ENCODE measurements at regions not wholly inside any gene's neighbourhood (a gene's known extent, or its start where the extent isn't known, plus 50 kb on each side); places are given as distances from the start of the nearest gene placed in this dataset.

GRCh38 chr11:11011617-11012016, 153.8 kb upstream of the ZBED5 start:
- TF ChIP-seq ZFX (IDR thresholded peaks at IDR 0.05) (no peak), CTCF (conservative IDR thresholded peaks at IDR 0.05) (no peak)
